Activated B cell treated with CpG ODN at 0.5 μM for 24 hours (primary cell): ENCODE measurements at regions not wholly inside any gene's neighbourhood (a gene's known extent, or its start where the extent isn't known, plus 50 kb on each side); places are given as distances from the start of the nearest gene placed in this dataset.
"Not testable (repeated sequence)": the region's sequence is repeated elsewhere in the genome, so short reads cannot be mapped to it uniquely, and the experiment has no call there.

Source experiments
- ATAC-seq: fragments of 200-7000 bp; cut with Tn5 transposase; one replicate; pipeline ENCODE4 v1.10.0; 2021; ENCODE audit warnings: low read depth, mild to moderate bottlenecking, moderate library complexity
- CTCF ChIA-PET: fragments of 350-600 bp; sonication (Branson Sonifier 250); formaldehyde crosslinking; loops from one replicate; lab custom pipeline; 2021; ENCODE audit warnings: antibody characterized with exemption; lab: Charles Lee
- POLR2A ChIA-PET: fragments of 350-600 bp; sonication (Branson Sonifier 250); formaldehyde crosslinking; loops from one replicate; lab custom pipeline; 2021; ENCODE audit warnings: antibody characterized with exemption; lab: Charles Lee
- DNase-seq: peaks from one replicate; pipeline ENCODE4 v3.0.0; 2022
- H3K27ac Mint-ChIP-seq: one replicate; pipeline ENCODE4 v1.8.0; 2020; ENCODE audit warnings: mixed read lengths
- H3K27me3 Mint-ChIP-seq: one replicate; pipeline ENCODE4 v1.8.0; 2021; ENCODE audit warnings: mixed read lengths
- H3K36me3 Mint-ChIP-seq: one replicate; pipeline ENCODE4 v1.8.0; 2021; ENCODE audit warnings: low read depth, mixed read lengths
- H3K4me1 Mint-ChIP-seq: one replicate; pipeline ENCODE4 v1.8.0; 2021; ENCODE audit warnings: mixed read lengths
- H3K4me3 Mint-ChIP-seq: one replicate; pipeline ENCODE4 v1.8.0; 2020; ENCODE audit warnings: mild to moderate bottlenecking, mixed read lengths
- H3K9me3 Mint-ChIP-seq: one replicate; pipeline ENCODE4 v1.8.0; 2020; ENCODE audit warnings: mixed read lengths
- CTCF ChIP-seq: fragments of 200-600 bp; IDR thresholded peaks from one replicate; pipeline ENCODE4 v1.8.0; 2022; ENCODE audit warnings: antibody characterized with exemption, mild to moderate bottlenecking
- intact Hi-C: fragments of 100-400 bp; cut with micrococcal nuclease; formaldehyde crosslinking; loops from one replicate; pipeline ENCODE4 v1.15.1; 2024

DNA sequence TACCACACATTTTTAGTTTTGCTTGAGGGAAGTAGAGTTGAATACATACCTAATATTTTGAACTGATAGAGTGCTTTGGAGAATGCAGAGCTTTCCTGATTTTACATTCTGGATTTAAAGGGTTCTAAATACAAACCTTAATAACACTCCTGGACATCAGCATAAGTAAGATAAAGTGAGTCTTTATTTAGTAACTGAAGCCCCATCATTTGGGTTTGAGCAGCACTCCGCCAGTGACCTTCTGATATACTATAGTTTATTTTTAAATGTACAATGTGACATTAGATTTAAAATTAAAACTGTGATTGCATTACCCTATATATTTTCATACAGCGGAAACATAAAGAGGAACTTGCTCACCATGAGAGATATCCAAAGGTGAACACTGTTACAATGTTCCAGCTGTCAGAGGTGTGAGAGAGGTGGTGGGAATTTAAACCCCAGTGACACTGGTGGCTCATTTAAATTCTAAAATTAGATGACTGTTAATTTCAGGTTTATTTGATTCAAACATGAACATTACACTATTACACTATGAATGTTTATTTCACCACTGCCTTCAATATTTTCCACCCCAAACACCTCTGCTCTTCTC is 203.0 kb upstream of the PCSK5 start:
- H3K27me3 Mint-ChIP-seq = no peaks in the 10 kb centered on the region
- H3K4me3 Mint-ChIP-seq = no peak overlapping the region
- POLR2A ChIA-PET = no interaction called here
- no peak for TF ChIP-seq CTCF
- intact Hi-C loops = no loop called here
- H3K4me1 Mint-ChIP-seq = no peaks in the 10 kb centered on the region
- no peak for DNase-seq
- ATAC-seq = no peak
- H3K27ac Mint-ChIP-seq = no peak overlapping the region
- CTCF ChIA-PET = no interaction called here
- H3K9me3 Mint-ChIP-seq = peaks cover 6% of the 10 kb centered on the region
- no peaks in the 10 kb centered on the region for H3K36me3 Mint-ChIP-seq

DNA sequence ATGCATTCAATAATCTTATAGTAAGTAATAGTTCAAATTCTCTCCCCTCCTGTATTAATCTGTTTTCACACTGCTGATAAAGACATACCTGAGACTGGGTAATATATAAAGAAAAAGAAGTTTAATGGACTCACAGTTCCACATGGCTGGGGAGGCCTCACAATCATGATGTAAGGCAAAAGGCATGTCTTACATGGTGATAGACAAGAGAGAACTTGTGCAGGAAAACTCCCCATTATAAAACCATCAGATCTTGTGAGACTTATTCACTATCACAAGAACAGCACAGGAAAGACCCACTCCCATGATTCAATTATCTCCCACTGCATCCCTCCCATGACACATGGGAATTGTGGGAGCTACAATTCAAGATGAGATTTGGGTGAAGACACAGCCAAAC is 199.9 kb upstream of the PCSK5 start:
- CTCF ChIA-PET, H3K4me1 Mint-ChIP-seq: not testable (repeated sequence)

DNA sequence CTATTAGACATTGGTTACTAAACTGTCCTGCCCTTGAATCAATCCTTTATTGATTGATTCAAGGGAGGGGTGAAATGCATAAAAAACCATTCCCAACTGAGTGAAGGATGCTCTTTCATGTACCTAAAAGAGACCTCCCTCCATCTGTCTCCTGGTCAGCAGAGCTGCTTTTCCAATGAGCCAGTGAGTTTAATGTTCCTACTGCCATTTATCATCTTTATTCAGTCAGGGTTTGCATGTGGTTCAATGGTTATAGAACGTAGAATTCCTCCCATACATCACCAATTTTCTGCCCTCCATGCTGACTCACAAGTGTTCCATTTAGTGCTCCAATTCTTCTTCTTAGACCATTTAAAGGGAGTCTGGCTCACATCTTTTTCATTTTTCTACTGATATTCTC is 199.1 kb upstream of the PCSK5 start:
- intact Hi-C loops = no loop called here
- DNase-seq = no peak

More for the DNA sequence above, 199.9 kb upstream of the PCSK5 start:
- H3K27ac Mint-ChIP-seq, H3K4me3 Mint-ChIP-seq, intact Hi-C loops, POLR2A ChIA-PET, H3K27me3 Mint-ChIP-seq, H3K9me3 Mint-ChIP-seq, H3K36me3 Mint-ChIP-seq, DNase-seq, ATAC-seq: not testable (repeated sequence)

GRCh38 chr9:75692309-75692708 is 198.2 kb upstream of the PCSK5 start:
- CTCF ChIA-PET = no interaction called here
- Mint-ChIP-seq H3K9me3 (no peaks in the 10 kb centered on the region), H3K4me3 (no peak overlapping the region), H3K27ac (no peak overlapping the region), H3K4me1 (no peaks in the 10 kb centered on the region), H3K36me3 (no peaks in the 10 kb centered on the region), H3K27me3 (no peaks in the 10 kb centered on the region)
- ATAC-seq (no peak), DNase-seq (no peak)
- TF ChIP-seq CTCF = no peak
- intact Hi-C loops = no loop called here
- POLR2A ChIA-PET = no interaction called here

More for the DNA sequence above, 199.1 kb upstream of the PCSK5 start:
- Mint-ChIP-seq H3K36me3 (no peaks in the 10 kb centered on the region), H3K4me1 (no peaks in the 10 kb centered on the region), H3K9me3 (no peaks in the 10 kb centered on the region), H3K27me3 (no peaks in the 10 kb centered on the region), H3K27ac (no peak overlapping the region), H3K4me3 (no peak overlapping the region)
- POLR2A ChIA-PET = no interaction called here
- no peak for TF ChIP-seq CTCF
- ATAC-seq = no peak
- CTCF ChIA-PET = no interaction called here

DNA sequence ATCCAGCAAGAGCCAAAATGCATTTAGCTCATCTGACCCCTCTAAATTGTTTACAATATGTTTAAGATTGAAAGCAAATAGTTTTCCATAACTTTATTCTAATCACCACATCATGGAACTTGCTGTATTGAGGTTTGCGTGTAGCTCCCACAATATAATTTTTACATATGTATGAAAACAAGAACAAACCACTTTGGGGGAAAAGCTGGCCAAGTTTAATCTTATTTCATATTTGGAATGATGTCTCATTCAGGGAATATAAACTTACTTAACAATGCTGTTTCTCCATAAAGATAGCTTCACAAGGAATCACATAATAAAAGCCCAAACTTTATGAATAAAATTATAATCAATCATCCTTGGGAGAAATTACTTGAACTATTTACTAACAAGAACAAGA is 194.6 kb upstream of the PCSK5 start:
- ChIA-PET POLR2A (no interaction called here), CTCF (no interaction called here)
- H3K36me3 Mint-ChIP-seq = no peaks in the 10 kb centered on the region
- intact Hi-C loops = no loop called here
- H3K4me1 Mint-ChIP-seq = no peaks in the 10 kb centered on the region
- no peak overlapping the region for H3K27ac Mint-ChIP-seq
- no peaks in the 10 kb centered on the region for H3K27me3 Mint-ChIP-seq
- DNase-seq (no peak), ATAC-seq (no peak)
- no peak for TF ChIP-seq CTCF
- no peak overlapping the region for H3K4me3 Mint-ChIP-seq
- no peaks in the 10 kb centered on the region for H3K9me3 Mint-ChIP-seq

- Mint-ChIP-seq H3K4me3 (no peak overlapping the region), H3K27me3 (no peaks in the 10 kb centered on the region), H3K27ac (no peak overlapping the region), H3K4me1 (no peaks in the 10 kb centered on the region), H3K36me3 (no peaks in the 10 kb centered on the region), H3K9me3 (no peaks in the 10 kb centered on the region)
- DNase-seq = no peak
- CTCF ChIA-PET = no interaction called here
- no peak for ATAC-seq
- intact Hi-C loops = no loop called here
- TF ChIP-seq CTCF = no peak
- POLR2A ChIA-PET = no interaction called here
Measured at GRCh38 chr9:75699017-75699416, 191.5 kb upstream of the PCSK5 start.
